Tongue (tissue), 1 donor: ENCODE measurements at regions not wholly inside any gene's neighbourhood (a gene's known extent, or its start where the extent isn't known, plus 50 kb on each side); places are given as distances from the start of the nearest gene placed in this dataset.
"Not testable (repeated sequence)": the region's sequence is repeated elsewhere in the genome, so short reads cannot be mapped to it uniquely, and the experiment has no call there.

ENCODE experiments used
- DNase-seq: peaks from one replicate; pipeline ENCODE4 v3.0.0-alpha.2; 2015

DNA sequence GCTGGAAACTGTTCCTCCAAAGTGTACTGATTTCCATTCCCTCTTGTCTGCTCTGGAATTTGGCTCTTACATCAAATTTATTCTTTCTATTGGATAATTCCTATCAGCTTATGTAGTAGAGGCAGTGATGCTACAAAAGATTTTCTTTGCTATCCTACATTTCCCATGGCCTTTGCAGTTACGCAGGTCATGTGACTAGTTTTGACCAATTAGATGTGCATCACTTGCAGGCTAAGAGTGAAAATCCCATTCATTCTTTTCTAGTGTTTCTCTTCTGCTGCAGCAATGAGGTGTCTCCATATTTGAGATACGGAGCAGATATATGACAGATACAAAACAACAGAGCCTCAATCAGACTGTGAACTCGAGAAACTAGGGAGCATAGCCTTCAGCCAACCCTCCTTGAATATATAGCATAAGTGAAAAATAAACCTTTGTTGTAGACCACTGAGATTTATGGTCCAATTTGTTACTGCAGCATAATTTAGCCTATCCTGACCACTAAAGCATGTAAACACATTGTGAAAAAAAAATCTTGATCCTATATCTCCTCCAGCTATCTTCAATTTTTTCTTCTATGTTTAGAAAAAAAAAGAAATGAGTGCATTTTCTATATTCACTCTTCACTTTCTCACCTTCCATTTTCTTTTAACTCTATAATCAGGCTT, 102.0 kb downstream of the HNMT start:
- DNase-seq: no peak

DNA sequence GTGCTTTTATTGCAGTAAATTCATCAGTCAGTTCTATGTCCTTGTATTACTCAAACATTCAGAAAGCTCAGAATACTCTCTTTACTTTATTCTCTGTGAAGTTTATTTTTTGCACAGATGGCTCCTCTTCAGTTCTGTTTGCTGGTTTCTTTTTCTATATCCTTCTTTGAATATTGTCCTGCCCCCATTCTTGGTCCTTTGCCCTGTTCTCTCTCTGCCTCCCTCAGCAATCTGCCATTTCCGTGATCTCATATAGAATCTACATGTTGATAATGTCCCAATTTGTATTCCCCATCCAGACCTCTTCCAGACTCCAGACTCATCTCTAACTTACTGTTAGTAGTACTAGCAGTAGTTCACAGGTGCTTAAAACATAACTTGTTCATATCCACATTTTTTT, 102.6 kb downstream of the HNMT start:
- no peak for DNase-seq

DNA sequence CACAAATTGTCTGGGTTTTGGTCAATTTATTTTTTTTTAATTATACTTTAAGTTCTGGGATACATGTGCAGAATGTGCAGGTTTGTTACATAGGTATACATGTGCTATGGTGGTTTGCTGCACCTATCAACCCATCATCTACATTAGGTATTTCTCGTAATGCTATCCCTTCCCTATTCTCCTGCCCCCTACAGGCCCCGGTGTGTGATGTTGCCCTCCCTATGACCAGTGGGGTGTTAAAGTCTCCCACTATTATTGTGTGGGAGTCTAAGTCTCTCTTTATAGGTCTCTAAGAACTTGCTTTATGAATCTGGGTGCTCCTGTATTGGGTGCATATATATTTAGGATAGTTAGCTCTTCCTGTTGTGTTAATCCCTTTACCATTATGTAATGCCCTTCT, 104.4 kb downstream of the HNMT start:
- not testable (repeated sequence) for DNase-seq

DNA sequence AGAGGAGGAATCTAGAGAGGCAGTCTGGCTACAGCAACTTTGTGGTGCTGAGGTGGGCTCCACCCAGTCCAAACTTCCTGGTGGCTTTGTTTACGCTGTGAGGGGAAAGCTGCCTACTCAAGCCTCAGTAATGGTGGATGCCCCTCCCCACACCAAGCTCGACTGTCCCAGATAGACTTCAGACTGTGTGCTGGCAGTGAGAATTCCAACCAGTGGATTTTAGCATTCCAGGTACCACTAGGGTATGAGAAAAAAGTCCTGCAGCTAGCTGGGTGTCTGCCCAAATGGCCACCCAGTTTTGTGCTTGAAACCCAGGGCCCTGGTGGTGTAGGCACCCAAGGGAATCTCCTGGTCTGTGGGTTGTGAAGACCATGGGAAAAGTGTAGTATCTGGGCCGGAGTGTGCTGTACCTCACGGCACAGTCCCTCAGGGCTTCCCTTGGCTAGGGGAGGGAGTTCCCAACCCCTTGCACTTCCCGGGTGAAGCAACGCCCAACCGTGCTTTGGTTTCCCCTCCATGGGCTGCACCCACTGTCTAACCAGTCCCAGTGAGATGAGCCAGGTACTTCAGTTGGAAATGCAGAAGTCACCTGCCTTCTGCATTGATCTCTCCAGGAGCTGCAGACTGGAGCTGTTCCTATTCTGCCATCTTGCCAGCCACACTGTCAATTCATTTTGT, 106.9 kb downstream of the HNMT start:
- not testable (repeated sequence) for DNase-seq

DNA sequence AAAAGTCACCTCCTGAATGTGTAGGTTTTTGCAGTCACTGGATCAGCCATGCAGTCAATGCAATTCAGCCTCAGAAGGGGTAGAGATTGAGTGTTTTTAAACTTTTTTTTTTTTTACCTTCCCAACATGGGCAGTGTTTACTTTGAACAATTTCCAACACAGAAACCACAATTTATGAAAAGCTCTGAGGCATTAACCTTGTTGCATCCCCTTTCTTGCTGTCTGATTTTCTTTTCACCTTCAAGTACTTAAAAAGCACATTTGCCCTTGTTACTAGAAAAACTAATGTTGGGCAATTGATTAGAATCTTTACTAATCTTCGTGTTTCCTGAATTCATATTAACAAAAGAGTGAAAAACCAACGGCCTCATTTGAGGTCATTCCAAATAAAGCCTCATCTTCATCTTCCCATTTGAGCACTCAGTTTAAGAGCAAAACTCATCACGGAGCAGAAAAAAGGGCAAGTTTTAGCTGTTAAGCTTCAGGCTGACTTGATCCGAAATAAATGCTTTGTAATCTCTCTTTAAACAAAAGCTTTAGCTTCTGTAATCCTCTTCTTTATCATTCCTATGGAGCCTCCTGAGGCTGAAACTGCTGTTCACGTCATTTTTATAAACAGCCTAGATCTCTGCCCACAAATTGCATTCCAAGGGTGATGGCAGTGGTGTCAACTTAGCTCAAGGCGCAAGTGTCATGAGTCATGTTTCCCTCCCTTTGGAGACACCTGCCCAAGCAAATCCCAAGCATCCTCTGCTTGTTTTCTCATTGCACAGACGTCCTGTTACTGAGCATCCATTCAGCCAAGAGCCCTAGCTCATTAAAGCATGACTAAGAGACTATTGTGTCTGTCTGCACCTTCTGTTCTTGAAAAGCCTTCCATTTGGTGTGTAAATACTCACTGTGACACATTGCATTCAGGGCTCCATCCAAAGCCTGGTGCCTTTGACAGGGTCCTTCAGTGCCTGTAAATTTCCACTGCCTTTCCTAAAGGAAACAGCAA, 107.7 kb downstream of the HNMT start:
- peak; percentile 72 for DNase-seq

DNA sequence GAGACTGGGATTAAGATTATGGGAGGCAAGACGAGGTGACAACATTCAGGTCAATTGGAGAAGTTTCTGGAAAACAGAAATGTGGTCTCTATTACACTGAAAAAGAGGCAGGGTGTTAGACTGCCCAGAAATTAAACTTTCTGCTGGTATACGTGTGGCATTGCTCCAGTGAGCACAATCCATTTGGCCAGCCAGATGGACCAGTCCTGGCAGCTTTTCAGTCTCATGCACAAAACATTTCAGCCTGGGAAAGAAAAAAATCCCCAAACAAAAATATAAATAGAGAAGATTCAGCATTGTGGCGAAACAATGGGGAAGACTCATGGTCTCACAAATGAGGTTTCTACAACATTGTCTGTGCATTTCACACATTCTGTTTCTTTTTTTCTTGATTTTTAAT, 113.9 kb downstream of the HNMT start:
- no peak for DNase-seq

DNA sequence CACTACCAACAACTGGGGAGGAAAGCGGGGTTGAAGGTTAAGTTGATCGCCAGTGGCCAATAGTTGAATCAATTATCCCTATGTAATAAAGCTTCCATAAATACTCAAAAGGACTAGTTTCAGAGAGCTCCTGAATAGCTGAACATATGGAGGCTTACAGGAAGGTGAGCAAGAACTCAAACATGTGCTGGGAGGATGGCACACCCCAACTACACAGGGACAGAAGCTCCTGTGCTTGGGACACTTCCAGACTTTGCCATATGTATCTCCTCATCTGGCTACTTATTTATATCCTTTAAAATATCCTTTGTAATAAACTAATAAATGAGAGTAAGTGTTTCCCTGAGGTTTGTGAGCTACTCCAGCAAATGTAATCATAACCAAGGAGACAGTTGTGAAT, 115.7 kb downstream of the HNMT start:
- DNase-seq: no peak

DNA sequence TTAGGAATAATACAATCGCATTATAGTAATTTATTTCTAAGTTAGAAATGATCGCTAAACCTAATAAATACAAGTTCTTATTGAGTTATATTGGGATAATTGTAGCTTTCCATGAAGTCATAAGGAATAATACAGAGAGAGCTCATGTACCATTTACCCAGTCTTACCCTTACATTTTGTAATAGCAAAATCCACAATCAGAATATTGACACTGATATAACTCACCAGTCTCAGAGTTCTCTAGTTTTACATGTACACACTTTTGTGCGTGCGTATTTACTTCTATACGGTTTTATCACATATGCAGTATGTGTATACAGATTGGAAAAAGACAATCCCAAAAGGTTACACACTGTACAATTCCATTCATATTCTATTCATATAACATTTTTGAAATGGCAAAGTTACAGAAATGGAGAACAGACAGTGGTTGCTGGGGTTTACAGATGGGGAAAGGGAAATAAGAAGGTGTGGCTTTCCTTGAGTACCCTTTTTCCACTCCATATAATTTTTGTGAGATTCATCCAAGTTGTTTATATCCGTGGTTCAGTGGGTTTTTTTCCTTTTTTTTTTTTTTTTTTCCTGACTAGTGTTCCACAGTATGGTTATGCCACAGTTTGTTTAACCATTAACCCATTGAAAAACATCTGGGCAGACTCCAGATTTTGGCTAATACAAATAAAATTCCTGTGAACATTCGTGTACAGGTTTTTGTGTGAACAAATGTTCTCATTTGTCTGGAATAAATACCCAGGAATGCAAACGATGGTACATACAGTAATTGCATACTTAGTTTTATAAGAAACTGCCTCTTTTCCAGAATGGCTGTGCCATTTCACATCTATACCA, 117.2 kb downstream of the HNMT start:
- DNase-seq: no peak

DNA sequence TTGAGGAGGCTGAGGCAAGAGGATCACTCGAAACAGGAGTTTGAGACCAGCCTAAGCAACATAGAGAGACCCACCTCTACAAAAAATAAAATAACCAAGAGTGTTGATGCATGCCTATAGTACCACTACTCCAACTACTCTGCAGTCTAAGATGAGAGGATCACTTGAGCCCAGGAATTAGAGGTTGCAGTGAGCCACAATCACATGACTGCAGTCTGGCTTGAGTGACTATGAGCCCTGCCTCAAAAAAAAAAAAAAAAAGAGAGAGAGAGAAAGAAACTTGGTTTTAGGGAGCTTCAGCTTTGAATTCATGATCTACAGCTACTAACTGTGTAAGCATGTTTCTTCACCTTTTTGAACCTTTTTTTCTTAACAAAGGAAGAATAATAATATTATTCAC, 119.9 kb downstream of the HNMT start:
- no peak for DNase-seq

DNA sequence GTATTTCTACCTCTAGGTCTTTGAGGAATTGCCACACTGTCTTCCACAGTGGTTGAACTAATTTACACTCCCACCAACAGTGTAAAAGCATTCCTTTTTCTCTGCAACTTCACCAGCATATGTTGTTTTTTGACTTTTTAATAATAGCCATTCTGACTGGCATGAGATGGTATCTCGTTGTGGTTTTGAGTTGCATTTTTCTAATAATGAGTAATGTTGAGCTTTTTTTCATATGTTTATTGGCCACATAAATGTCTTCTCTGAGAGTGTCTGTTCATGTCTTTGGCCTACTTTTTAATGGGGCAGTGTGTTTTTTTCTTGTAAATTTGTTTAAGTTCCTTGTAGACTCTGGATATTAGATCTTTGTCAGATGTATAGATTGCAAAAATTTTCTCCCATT, 121.2 kb downstream of the HNMT start:
- not testable (repeated sequence) for DNase-seq

DNA sequence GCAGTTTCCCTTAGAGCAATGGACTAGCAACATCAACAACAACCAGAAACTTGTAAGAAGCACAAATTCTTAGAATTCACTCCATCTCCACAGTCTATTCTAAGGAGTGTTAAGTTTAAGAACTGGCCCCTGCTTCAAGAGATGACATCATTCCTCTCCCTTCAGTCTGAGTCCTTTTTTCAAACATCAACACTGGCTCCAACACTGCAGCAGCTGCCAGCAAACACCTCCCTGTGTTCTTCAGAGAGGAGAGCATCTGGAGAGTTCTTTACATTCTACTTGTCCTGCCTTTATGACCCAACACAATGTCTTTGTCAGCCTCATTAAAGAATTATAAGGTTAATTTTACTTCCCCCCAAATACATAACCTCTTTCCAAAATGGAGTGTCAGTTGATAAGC, 122.3 kb downstream of the HNMT start:
- DNase-seq: peak; percentile 65

DNA sequence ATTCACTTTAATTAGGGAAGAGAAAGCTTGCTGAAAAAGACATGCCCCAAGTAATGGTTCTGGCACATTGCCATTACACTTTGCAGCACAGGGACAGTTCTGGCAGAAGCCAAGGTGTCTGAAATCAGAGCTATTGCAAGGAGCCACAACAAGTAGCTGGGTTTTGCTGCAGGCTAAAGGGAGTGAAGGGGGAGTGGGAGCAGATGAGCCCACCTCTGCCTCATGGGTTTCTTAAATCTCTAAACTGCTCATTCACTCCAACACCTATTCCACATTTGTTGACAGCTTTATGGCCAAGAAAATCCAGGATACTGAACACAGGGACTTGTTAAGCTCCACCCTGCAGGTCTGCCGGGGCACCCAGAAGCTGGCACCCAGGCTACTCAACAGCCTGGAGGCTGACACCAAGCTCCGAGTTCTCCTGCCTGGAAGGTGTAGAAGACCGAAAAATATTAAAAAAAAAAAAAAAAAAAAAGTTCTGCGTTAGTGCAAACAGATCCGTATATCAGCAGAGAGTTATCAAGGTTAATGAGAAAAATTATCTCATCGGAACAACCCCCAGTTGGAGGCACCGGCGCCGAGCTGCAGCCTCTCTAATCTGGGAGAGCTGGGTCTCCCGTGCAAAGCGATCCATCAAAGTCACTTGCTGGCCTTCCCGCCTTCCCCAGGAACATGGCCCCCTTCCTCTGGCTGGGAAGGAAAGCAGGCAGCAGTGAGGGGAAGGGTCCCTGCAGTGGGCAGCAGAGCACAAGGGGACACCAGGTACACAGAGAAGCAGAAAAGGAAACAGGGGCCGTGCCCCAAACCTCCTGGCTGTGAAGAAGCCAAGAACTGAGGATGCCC, 123.7 kb downstream of the HNMT start:
- DNase-seq: peak; percentile 15

DNA sequence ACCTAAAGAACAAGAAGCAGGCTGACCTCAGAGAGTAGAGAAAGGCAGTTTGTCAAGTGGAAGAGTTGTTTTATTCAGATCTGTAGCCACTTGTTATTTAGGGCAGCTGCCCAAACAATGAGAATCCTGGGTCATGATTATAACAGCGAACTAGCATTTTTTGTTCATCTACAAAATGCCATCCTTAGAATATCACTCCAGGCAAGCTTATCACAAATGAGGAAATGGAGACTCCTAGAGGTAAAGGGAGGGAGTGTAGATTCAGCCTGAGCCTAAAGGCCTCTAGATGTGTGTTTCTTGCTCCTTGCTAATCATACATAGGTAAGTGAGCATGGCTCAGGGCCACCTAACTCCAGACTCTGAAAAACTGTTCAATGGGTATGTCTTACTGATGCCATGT, 126.1 kb downstream of the HNMT start:
- DNase-seq: no peak

DNA sequence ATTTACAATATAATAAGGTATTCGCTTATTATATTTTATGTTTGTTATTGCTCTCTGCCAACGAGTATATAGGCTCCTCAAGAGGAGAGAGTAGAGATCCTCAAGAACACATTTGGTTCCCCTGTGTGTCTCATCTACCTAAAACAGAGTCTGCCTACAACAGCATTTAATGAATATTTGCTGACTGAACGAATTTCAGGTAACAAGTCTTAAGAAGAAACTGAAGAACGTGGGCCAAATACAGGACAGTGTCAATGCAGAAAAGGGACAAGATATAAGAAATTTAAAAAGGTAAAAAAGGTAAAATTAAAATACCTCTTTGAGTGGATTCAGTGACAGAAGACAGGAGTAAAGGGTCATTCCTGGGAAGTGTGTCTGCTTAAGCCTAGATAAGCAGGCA, 129.2 kb downstream of the HNMT start:
- no peak for DNase-seq

DNA sequence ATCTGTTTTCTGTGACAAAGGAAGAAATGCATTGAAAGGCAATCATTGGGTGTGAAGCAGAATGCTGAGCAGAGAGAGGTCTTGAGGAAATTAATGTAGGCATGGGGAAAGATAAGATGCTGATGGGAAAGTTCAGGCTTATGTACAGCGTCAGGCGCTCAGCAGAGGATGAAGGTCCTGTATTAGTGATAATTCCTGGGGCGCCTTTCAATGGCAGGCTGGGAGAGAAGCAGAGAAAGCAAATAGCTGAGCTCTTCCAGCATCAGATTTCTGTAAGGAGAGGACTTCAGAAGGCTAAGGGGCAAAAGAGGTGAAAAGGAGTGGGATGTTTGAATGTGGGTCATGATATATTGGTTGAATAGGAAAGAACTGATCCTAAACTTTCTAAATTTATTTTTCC, 129.8 kb downstream of the HNMT start:
- DNase-seq: no peak

DNA sequence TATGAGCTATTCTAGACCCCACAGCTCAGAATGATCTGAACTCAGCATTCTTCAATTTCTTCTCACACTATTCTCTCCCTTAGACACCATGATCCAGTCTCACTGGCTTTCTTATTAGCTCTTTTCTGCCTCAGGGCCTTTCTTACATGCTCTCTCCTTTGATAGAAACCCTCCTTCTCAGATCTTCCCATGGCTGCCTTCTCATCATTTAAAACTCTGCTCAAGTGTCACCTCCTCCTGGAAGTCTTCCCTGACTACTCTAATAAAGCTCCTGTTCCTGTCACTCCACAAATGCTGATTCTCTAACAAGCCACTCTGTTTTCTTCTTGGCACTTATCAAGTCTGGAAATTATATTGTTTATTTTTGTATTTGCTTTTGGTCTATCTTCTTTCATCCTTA, 131.1 kb downstream of the HNMT start:
- DNase-seq: no peak

DNA sequence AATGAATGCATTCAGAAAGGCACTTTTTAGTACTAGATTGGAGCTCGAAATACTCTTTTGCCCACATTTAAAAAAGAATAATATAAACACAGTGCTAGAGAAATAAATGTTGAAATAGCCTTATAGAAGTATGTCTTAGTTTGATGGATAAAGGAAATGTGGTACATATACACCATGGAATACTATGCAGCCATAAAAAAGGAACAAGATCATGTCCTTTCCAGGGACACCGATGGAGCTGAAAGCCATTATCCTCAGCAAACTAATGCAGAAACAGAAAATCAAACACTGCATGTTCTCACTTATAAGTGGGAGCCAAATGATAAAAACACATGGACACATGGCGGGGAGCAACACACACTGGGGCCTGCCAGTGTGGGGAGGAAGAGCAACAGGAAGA, 135.0 kb downstream of the HNMT start:
- DNase-seq: not testable (repeated sequence)

DNA sequence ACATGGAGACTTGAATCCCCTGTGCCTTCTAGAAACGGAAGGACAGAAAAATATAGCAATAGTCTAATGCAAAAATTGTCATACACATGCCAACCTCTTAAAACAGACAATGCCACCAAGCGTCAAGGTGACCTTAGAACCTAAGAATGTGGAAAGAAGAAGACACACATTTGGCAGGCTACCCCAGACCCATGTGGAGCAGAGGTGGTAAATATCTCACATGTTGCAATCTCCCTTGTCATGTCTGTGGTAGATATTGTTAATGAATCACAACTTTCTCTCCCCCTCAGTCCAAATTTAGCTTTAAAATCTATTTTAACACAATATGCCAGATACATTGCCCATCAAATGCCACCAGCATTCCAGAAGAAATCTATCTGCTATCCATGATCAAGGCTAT, 137.4 kb downstream of the HNMT start:
- no peak for DNase-seq

DNA sequence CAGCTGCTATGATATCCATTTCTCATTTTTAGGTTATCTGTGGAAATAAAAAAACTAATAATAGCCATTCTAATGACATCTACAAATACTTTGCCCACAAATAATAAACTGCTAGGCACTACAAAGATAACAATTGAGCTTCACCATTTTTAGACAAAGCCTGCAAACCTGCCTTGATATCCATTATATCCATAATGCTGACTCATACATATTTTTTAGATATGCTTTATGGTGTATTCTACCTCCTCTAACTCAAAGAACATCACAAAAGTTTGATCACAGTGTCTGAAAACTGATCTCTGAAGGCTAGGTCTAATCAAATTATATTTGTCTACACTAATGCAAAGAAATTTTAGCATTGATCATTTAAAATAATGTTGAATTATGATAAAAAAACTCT, 138.4 kb downstream of the HNMT start:
- DNase-seq: no peak

DNA sequence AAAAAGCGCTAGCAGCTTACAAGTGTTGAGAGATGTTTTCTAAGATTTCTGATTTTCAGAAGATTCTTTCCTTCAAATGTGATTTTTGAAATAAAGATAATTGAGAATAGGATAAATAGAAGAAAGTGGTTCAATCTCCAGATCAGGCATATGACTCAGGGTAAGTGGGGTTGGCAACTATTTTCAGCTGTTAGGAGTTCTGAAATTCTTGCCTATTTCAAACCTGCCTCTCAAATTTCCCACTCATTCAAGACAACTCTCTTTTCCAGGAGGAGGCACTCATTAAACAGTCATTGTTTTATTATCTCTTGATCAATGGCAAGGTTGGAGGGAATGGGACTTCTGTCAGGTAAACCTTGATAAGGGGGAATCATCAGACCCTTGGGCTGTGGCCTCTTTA, 138.9 kb downstream of the HNMT start:
- DNase-seq: no peak

DNA sequence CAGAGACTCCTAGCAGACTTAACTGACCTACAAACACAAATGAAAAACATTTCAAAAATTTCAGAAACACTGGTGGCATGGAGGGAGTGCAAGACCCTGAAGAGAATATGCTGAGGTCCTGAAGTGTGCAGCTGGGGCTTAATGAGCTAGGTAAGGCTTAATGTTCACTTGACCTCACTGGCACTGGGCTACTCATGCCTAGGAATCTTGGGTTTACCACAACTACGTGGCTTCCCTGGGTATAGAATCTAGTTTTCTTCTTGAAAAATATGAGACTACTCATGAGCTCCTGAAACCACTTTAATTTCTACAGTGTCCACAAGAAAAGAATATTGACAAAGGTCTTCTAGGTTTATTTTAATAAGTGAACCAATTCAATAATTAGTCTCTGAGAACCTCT, 139.8 kb downstream of the HNMT start:
- no peak for DNase-seq
